NCI-H146 (cell line): ENCODE measurements at regions not wholly inside any gene's neighbourhood (a gene's known extent, or its start where the extent isn't known, plus 50 kb on each side); places are given as distances from the start of the nearest gene placed in this dataset.

Source experiments
- DNase-seq: peaks from one replicate; lab custom pipeline; 2025; lab: John Stamatoyannopoulos, UW

- DNase-seq: no peak
Observed at GRCh38 chr11:95585069-95585751, 204.4 kb downstream of the FAM76B start.

DNA sequence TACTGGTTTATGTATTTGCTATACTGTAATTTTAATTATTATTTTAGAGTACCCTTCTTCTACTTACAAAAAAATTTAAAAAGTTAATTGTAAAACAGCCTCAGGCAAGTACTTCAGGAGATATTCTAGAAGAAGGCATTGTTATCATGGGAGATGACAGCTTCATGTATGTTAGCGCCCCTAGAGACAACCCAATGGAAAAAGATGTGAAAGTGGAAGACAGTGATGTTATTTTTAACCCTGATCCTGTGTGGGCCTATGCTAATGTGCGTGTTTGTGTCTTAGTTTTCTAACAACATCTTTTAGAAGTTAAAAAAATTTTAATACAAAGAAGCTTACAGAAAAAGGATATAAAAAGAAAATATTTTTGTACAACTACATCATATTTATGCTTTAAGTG lies 205.0 kb downstream of the FAM76B start:
- DNase-seq: no peak

DNA sequence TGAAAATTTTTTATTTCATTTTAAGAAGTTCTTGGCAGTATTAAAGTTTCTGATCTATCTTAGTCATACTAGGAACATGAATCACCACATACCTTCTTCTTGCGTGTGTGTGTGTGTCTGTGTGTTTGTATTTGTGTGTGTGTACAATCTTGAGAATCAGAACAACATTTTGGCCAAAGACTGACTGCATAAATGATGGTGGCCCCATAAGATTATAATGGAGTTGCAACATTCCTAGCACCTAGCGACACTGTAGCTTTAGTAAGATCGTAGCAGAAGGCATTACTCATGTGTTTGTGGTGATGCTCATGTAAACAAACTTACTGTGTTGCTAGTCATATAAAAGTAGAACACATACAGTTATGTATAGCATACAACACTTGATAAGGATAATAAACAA lies 205.4 kb downstream of the FAM76B start:
- DNase-seq: no peak

DNA sequence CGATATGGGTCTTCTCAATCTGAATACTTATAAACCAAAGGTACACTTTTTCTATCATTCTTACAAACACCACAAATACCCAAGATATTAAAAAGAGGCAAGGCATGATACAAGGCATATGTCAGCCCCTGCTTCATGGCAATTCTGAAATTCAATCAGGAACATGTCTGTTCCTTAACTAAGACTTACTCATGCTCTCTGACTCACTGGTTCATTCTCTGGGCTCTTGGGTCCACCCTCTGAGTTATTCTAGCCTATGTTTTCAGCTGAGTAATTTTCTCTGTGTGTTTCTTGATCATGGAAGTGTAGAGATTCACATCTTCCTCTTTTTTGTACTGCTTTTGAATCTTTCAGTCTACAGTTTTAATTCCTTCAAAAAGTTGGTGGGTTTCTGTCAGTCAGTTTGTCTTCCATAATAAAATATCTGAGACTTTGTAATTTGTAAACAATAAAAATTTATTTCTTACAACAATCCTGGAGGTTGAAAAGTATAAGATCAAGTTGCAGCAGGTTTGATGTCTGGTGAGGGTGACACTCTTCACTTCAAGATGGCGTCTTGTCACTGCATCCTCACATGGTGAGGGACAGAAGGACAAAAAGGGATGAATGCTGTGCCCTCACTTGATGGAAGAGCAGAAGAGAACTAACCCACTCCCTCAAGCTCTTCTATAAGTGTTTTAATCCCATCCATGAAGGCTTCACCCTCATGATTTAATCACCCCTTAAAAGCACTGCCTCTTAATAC lies 211.7 kb downstream of the FAM76B start:
- DNase-seq: no peak

DNA sequence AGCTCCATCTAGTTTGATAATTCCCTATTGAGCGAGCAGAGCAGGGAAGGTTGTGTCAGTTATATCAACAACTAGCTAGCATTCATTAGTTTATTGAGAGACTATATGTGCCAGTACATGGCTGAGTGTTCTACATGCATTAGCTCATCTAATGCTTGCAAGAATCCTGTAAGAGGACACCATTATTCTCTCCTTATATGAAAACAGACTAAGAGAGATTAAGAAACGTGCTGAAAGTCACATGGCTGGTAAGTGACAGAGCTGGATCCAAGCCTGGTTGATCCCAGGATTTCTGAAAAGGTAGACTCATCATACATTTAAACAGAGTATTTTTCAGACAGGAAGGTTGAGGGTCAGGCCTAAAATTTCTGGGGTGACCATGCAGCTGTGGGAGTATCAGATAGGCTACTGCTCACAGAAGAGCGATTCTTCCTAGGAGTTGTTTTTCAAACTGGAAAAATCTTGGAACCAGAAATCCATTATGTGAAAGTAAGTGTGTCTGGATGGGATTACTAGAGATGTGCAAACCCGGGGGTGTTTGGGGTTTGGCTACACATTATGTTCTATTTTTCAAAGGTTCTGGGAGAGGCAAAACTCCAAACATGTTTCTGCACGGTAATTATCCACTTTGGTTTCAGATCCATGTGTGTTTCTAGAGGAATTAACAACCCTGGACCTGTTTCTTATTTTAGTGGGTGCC lies 213.3 kb downstream of the FAM76B start:
- DNase-seq: no peak

GRCh38 chr11:95575517-95575916 lies 214.1 kb downstream of the FAM76B start:
- no peak for DNase-seq

DNA sequence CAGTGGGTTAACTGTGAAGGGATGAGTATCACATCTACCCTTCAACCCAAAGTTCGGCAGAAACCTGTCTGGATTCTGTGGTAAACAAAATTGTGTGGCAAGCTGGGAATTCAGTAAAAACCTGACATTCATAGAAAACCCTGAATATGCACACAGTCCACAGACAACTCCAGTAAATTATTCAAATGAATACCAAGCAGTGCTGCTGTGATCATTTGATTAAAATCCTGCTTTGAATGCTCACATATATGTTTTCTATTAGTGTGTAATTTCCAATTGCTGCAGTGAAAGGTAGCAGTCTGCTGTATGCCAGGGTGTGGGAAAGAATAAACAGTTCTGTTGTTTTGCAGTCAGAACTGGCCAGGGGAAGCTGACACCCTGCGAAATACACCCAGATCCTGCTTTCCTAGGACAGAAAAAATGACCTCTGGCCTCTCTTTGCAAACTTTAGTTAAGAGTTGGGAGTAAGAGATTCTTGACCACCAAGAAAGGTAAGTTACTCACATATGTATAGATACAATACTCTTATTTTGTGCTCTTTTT lies 217.8 kb downstream of the FAM76B start:
- no peak for DNase-seq

DNA sequence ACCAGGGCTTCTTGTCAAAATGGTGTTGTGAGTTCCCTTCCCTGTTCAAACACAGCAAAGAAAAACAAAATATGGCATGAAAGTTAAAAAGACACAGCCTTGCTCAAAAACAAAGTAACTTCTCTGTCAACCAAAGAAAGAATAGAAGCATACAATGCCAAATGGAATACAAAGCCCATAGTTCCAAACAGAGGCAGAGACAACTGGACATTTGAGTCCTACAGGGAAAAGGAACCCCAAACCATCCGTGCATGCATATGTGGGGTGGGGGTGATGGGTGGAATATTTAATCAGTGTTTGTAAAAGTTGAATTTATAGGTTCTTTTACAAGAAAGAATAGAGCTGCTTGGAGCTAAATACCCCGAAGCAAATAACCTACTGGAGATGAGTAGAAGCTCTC lies 218.7 kb downstream of the FAM76B start:
- DNase-seq: no peak

- no peak for DNase-seq
Observed at GRCh38 chr11:95569207-95569606, 220.4 kb downstream of the FAM76B start.

- DNase-seq: no peak
Observed at GRCh38 chr11:95568281-95568680, 221.3 kb downstream of the FAM76B start.

DNA sequence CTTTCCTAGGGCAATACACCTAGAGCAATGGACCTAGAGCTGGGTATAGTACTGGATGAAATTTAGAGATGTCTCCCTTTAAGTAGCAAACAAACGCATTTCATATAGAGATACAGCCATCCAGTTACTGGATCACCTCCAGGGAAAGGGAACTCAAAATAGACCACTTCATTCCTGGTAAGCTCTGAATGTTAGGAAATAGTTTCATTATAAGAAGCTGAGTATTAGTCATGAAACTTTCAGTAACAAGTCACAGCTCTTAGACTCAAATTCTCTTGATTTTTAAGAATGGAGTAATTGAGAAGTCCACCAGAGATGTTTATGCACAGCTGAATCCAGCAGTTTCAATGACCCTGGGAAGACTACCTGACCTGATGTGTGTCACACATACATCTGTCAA lies 221.9 kb downstream of the FAM76B start:
- DNase-seq: no peak

DNA sequence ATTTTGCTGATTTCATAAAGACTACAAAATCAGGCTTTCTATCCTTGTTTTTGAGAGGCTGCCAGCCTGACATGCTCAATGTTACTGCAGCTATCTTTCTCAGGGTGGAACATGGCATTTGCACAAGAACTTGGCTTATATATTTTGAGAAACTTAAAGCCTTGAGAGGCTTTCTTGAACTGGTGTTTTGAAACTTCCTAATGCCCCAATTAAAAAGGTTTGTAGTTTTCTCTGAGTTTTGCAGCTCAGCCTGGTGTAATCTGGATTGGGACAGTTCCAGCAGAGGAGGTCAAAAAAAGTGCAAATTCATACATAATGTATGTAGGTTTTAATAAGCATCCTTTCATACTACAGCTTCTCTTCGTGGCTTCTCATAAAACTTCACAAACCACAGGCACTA lies 223.4 kb downstream of the FAM76B start:
- no peak for DNase-seq

- no peak for DNase-seq
Observed at GRCh38 chr11:95565724-95566141, 223.8 kb downstream of the FAM76B start.

DNA sequence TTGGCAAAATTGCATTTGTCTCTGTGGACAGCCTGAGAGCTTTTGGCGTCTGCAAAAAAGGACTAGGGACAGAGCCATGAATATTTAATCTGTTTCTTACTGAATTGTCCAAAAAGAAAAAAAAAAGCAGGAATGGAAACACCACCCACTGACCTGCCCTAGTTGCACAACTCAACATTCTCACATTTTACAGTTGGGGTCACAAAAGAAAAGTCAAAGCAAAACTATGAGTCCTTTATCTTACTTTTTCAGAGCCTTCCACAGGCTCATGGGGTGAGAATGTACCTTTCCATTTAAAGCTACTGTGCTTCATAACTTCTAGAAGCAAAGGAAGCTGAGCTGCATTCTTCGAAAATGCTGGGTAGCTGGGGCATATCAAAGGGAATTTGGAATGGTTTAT lies 225.7 kb downstream of the FAM76B start:
- DNase-seq: no peak

GRCh38 chr11:95563173-95563572 lies 226.4 kb downstream of the FAM76B start:
- DNase-seq: no peak

GRCh38 chr11:95562196-95562921 lies 227.2 kb downstream of the FAM76B start:
- DNase-seq: no peak

GRCh38 chr11:95559899-95560298 lies 229.7 kb downstream of the FAM76B start:
- no peak for DNase-seq

DNA sequence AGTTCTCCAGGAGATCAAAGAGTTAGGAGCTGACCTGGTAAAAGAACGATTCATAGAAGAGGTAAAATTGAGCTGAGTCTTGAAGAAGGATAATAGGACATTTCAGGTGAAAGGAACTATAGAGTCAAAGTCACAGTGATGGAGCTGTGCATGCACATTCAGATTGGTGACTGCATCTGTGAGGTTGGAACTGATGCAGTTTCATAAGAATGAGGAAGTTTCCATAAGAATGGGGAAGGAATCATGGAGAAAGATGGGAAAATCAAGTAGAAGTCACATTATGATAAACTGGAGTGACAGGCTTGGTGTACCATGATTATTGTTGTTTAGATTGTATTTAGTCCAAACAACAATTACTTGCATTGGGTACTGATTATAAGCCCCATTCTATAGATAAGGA lies 232.2 kb downstream of the FAM76B start:
- no peak for DNase-seq

- no peak for DNase-seq
Observed at GRCh38 chr11:95556342-95557163, 233.0 kb downstream of the FAM76B start.

- no peak for DNase-seq
Observed at GRCh38 chr11:95556011-95556341, 233.6 kb downstream of the FAM76B start.

DNA sequence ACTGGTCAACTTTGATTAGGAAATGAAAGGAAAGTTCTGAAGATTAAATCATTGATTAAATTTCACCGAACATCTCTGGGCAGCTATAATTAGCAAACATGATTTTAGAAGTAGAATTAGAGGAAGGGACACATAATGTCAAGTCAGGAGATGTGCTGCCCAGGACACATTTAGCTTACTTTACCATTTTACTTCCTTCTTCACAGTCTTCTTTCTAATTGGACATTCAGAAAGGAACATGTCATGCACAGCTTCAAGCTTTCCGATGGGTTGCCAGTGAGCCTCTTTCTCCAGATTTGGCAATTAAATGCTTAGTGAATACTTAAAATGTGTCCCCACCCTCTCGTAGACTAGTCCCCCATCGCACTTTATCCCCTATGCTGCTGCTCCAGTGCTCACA lies 234.7 kb downstream of the FAM76B start:
- no peak for DNase-seq
